HEK293T (cell line): ENCODE measurements at regions not wholly inside any gene's neighbourhood (a gene's known extent, or its start where the extent isn't known, plus 50 kb on each side); places are given as distances from the start of the nearest gene placed in this dataset.
A peak's percentile ranks its signal among the peaks of the same experiment; 100 is the strongest.
"Not testable (repeated sequence)": the region's sequence is repeated elsewhere in the genome, so short reads cannot be mapped to it uniquely, and the experiment has no call there.

Source experiments
- CTCF ChIA-PET: fragments of 350-600 bp; formaldehyde crosslinking; extraction: SDS; loops from one replicate; lab custom pipeline; 2021; ENCODE audit warnings: antibody characterized with exemption, inconsistent platforms; lab: Yijun Ruan, JAX
- POLR2A ChIA-PET: fragments of 350-600 bp; formaldehyde crosslinking; extraction: SDS; loops from one replicate; lab custom pipeline; 2020; ENCODE audit warnings: antibody characterized with exemption, inconsistent platforms; lab: Yijun Ruan, JAX
- DNase-seq: peaks from one replicate; pipeline ENCODE4 v3.0.0; 2012; ENCODE audit warnings: mixed read lengths; ENCODE audit errors: extremely low spot score
- ARNT ChIP-seq: fragments of 450-650 bp; IDR thresholded peaks from 2 replicates; pipeline ENCODE4 v1.6.1; 2017; ENCODE audit warnings: mild to moderate bottlenecking
- BHLHE40 ChIP-seq: fragments of 450-650 bp; IDR thresholded peaks from 2 replicates; pipeline ENCODE4 v1.6.1; 2016; ENCODE audit warnings: mild to moderate bottlenecking, moderate library complexity, borderline replicate concordance
- CTBP1 ChIP-seq: fragments of 450-650 bp; IDR thresholded peaks from 2 replicates; pipeline ENCODE4 v1.6.1; 2016; ENCODE audit warnings: borderline replicate concordance
- ELF4 ChIP-seq: fragments of 450-650 bp; IDR thresholded peaks from 2 replicates; pipeline ENCODE4 v1.6.1; 2017; ENCODE audit warnings: antibody characterized with exemption
- FOXA1 ChIP-seq: fragments of 450-650 bp; IDR thresholded peaks from 2 replicates; pipeline ENCODE4 v1.6.1; 2016; ENCODE audit warnings: mild to moderate bottlenecking
- FOXK2 ChIP-seq: fragments of 450-650 bp; IDR thresholded peaks from 2 replicates; pipeline ENCODE4 v1.6.1; 2016; ENCODE audit warnings: mild to moderate bottlenecking
- FOXM1 ChIP-seq: fragments of 450-650 bp; IDR thresholded peaks from 2 replicates; pipeline ENCODE4 v1.6.1; 2017; ENCODE audit warnings: mild to moderate bottlenecking, borderline replicate concordance
- HDGF ChIP-seq: fragments of 450-650 bp; IDR thresholded peaks from 2 replicates; pipeline ENCODE4 v1.6.1; 2017; ENCODE audit warnings: antibody characterized with exemption, borderline replicate concordance
- L3MBTL2 ChIP-seq: fragments of 450-650 bp; conservative IDR thresholded peaks from 2 replicates; pipeline ENCODE4 v1.6.1; 2016; ENCODE audit warnings: mild to moderate bottlenecking
- LEF1 ChIP-seq: fragments of 450-650 bp; IDR thresholded peaks from 2 replicates; pipeline ENCODE4 v1.6.1; 2017; ENCODE audit warnings: mild to moderate bottlenecking, borderline replicate concordance
- NFRKB ChIP-seq: fragments of 450-650 bp; IDR thresholded peaks from 2 replicates; pipeline ENCODE4 v1.6.1; 2016; ENCODE audit warnings: mild to moderate bottlenecking, moderate library complexity
- PKNOX1 ChIP-seq: fragments of 450-650 bp; IDR thresholded peaks from 2 replicates; pipeline ENCODE4 v1.6.1; 2016
- SP1 ChIP-seq: fragments of 450-650 bp; IDR thresholded peaks from 2 replicates; pipeline ENCODE4 v1.6.1; 2017
- SUZ12 ChIP-seq: fragments of 450-650 bp; IDR thresholded peaks from 2 replicates; pipeline ENCODE4 v1.6.1; 2016; ENCODE audit warnings: mild to moderate bottlenecking
- TARDBP ChIP-seq: fragments of 450-650 bp; IDR thresholded peaks from 2 replicates; pipeline ENCODE4 v1.6.1; 2016
- ZNF384 ChIP-seq: fragments of 450-650 bp; IDR thresholded peaks from 2 replicates; pipeline ENCODE4 v1.6.1; 2016

- no peak for DNase-seq
- ChIA-PET CTCF (interaction anchor here (0.7 kb wide), 1 partner anchor 1302 kb away, joined by 3 read pairs; no protein-coding TSS in a partner anchor), POLR2A (no interaction called here)
- no peak for TF ChIP-seq SP1
- TF ChIP-seq ARNT = no peak
- TF ChIP-seq LEF1 = no peak
- no peak for TF ChIP-seq TARDBP
- no peak for TF ChIP-seq FOXA1
- TF ChIP-seq ELF4 = no peak
- no peak for TF ChIP-seq BHLHE40
- no peak for TF ChIP-seq FOXK2
These were observed 129.7 kb upstream of the PDE4D start for GRCh38 chr5:60023255-60023654.

- ChIA-PET POLR2A (no interaction called here), CTCF (interaction anchor here (0.6 to 1.2 kb wide), 2 partner anchors 21 to 147 kb away, joined by 4 to 6 read pairs; no protein-coding TSS in a partner anchor)
- no peak for DNase-seq
- TF ChIP-seq PKNOX1 (no peak), FOXK2 (no peak), L3MBTL2 (no peak), FOXM1 (no peak), TARDBP (no peak), SP1 (no peak), ZNF384 (no peak), CTBP1 (no peak), HDGF (no peak), BHLHE40 (no peak), ARNT (no peak), FOXA1 (no peak), ELF4 (no peak), LEF1 (no peak), NFRKB (no peak), SUZ12 (no peak)
These were observed 126.9 kb upstream of the PDE4D start for GRCh38 chr5:60020457-60020856.

GRCh38 chr5:60018960-60019359, 125.4 kb upstream of the PDE4D start:
- POLR2A ChIA-PET, CTCF ChIA-PET, DNase-seq: not testable (repeated sequence)

- CTCF ChIA-PET = no interaction called here
- no peak for DNase-seq
These were observed 124.6 kb upstream of the PDE4D start for GRCh38 chr5:60018091-60018490.

GRCh38 chr5:60014331-60014730, 120.8 kb upstream of the PDE4D start:
- TF ChIP-seq ARNT (no peak), NFRKB (no peak), TARDBP (no peak), BHLHE40 (no peak), SUZ12 (no peak), L3MBTL2 (no peak), FOXK2 (no peak), FOXM1 (no peak)
- ChIA-PET CTCF (no interaction called here), POLR2A (no interaction called here)
- no peak for DNase-seq

More at GRCh38 chr5:60018091-60018490, 124.6 kb upstream of the PDE4D start:
- POLR2A ChIA-PET = no interaction called here
- TF ChIP-seq BHLHE40 = no peak
- no peak for TF ChIP-seq FOXK2
- no peak for TF ChIP-seq FOXA1

- ChIA-PET POLR2A (no interaction called here), CTCF (no interaction called here)
- DNase-seq = no peak
- TF ChIP-seq FOXM1 (no peak), L3MBTL2 (no peak), TARDBP (no peak)
These were observed 117.3 kb upstream of the PDE4D start for GRCh38 chr5:60010853-60011252.

GRCh38 chr5:60010328-60010727, 116.8 kb upstream of the PDE4D start:
- ChIA-PET CTCF (no interaction called here), POLR2A (no interaction called here)
- DNase-seq = peak; percentile 9
- TF ChIP-seq PKNOX1 (no peak), HDGF (no peak), SUZ12 (no peak), TARDBP (no peak), NFRKB (no peak), L3MBTL2 (no peak), LEF1 (no peak), CTBP1 (no peak), ELF4 (no peak), FOXA1 (no peak), FOXM1 (no peak), FOXK2 (no peak), ZNF384 (no peak), ARNT (no peak), BHLHE40 (no peak)

- no peak for DNase-seq
- ChIA-PET CTCF (no interaction called here), POLR2A (no interaction called here)
- no peak for TF ChIP-seq SUZ12
- TF ChIP-seq NFRKB = no peak
- no peak for TF ChIP-seq CTBP1
- no peak for TF ChIP-seq HDGF
- no peak for TF ChIP-seq LEF1
- TF ChIP-seq PKNOX1 = no peak
- TF ChIP-seq FOXA1 = no peak
- TF ChIP-seq BHLHE40 = no peak
- no peak for TF ChIP-seq ELF4
- no peak for TF ChIP-seq FOXK2
- no peak for TF ChIP-seq SP1
- no peak for TF ChIP-seq TARDBP
- TF ChIP-seq L3MBTL2 = no peak
- no peak for TF ChIP-seq ARNT
- TF ChIP-seq ZNF384 = no peak
- TF ChIP-seq FOXM1 = no peak
These were observed 114.2 kb upstream of the PDE4D start for GRCh38 chr5:60007729-60008128.
